Pancreas (tissue), 10 donors: ENCODE measurements at regions not wholly inside any gene's neighbourhood (a gene's known extent, or its start where the extent isn't known, plus 50 kb on each side); places are given as distances from the start of the nearest gene placed in this dataset.

Experiments used
- ATAC-seq, 4 donors: fragments of 200-7000 bp; cut with Tn5 transposase; one replicate each; pipeline versions ENCODE4 v1.8.0 to v1.9.1; 2020; ENCODE audit warnings: mild to moderate bottlenecking in 4 of 4, moderate library complexity in 4 of 4
- DNase-seq, 6 donors: peaks; one replicate each; pipeline ENCODE4 v3.0.0-alpha.2; 2020
- FAIRE-seq: peaks from 2 replicates; lab custom pipeline; 2012; peaks lifted over from hg19 to GRCh38; lab: Jason Lieb, UNC
- H3K27ac ChIP-seq, 4 donors: fragments of 200-600 bp; sonication (generic); 1 replicate in 3 of 4; 2 replicates in 1 of 4; pipeline versions ENCODE4 v1.5.0 to v1.8.0; 2020
- H3K27me3 ChIP-seq, 4 donors: fragments of 200-600 bp; one replicate each; pipeline ENCODE4 v1.8.0; 2021
- H3K36me3 ChIP-seq, 3 donors: fragments of 200-600 bp; sonication (generic) in 1 of 3; one replicate each; pipeline versions ENCODE4 v1.5.0 to v1.8.0; 2020 to 2021
- H3K4me1 ChIP-seq, 3 donors: fragments of 200-600 bp; one replicate each; pipeline ENCODE4 v1.8.0; 2021
- H3K4me3 ChIP-seq, 4 donors: fragments of 200-600 bp; sonication (generic) in 2 of 4; one replicate each; pipeline versions ENCODE4 v1.5.0 to v1.8.0; 2020 to 2021
- H3K9me3 ChIP-seq, 4 donors: fragments of 200-600 bp; one replicate each; pipeline ENCODE4 v1.8.0; 2021
- WGBS, 2 donors: extraction: QIAGEN DNeasy Blood & Tissue Kit; methylation state at CpG; one replicate each; pipeline ENCODE4 v1.1.7; 2013; 5-methylcytosine and 5-hydroxymethylcytosine counted together
- intact Hi-C, 3 donors: fragments of 100-400 bp; cut with DNase I; formaldehyde crosslinking; loops; one replicate each; pipeline versions ENCODE4 v1.11.1 to v1.14.2; 2022
- TF ChIP-seq, protein P1 (sequence below), 4 donors: fragments of 200-600 bp; sonication (generic) in 3 of 4; IDR thresholded peaks; one replicate each; pipeline versions ENCODE4 v1.5.0 to v1.8.0; 2021; ENCODE audit warnings: antibody characterized with exemption in 4 of 4
- donor health status: healthy with polysubstance abuse.
- donor health status: DM: no; HTN: no; CAD: no; lungs with moderate emphysema.
- donor health status: DM: no; HTN: no; CAD: no.
- donor health status: control.
- donor health status: control.
- donor health status: Bipolar disorder and iron deficiency.
- donor health status: DM: yes; HTN: yes; CAD: no.
- donor health status: DM: no; HTN: no; CAD: no.
- donor health status: DM: no; HTN: no; CAD: no.
- donor health status: DM: yes; HTN: yes; CAD: no.

- Histone ChIP-seq H3K9me3 (no peaks in the 10 kb centered on the region), H3K27me3 (no peaks in the 10 kb centered on the region), H3K4me1 (no peaks in the 10 kb centered on the region), H3K27ac (no peak overlapping the region), H3K36me3 (no peaks in the 10 kb centered on the region), H3K4me3 (no peak overlapping the region)
- FAIRE-seq (no peak), DNase-seq (no peak), ATAC-seq (no peak)
- TF ChIP-seq, protein P1, sequence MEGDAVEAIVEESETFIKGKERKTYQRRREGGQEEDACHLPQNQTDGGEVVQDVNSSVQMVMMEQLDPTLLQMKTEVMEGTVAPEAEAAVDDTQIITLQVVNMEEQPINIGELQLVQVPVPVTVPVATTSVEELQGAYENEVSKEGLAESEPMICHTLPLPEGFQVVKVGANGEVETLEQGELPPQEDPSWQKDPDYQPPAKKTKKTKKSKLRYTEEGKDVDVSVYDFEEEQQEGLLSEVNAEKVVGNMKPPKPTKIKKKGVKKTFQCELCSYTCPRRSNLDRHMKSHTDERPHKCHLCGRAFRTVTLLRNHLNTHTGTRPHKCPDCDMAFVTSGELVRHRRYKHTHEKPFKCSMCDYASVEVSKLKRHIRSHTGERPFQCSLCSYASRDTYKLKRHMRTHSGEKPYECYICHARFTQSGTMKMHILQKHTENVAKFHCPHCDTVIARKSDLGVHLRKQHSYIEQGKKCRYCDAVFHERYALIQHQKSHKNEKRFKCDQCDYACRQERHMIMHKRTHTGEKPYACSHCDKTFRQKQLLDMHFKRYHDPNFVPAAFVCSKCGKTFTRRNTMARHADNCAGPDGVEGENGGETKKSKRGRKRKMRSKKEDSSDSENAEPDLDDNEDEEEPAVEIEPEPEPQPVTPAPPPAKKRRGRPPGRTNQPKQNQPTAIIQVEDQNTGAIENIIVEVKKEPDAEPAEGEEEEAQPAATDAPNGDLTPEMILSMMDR (IDR thresholded peaks at IDR 0.05) = no peak
- intact Hi-C loops = no loop called here
- 55 to 72% methylated on average over 5 of the region's 5 CpGs for WGBS, 2 donors
These were observed 645.8 kb downstream of the C6orf118 start for GRCh38 chr6:164663634-164664033.

- TF ChIP-seq, protein P1 (IDR thresholded peaks at IDR 0.05) = no peak
- 50 to 65% methylated on average over 3 of the region's 3 CpGs for WGBS, 2 donors
- Histone ChIP-seq H3K27ac (no peak overlapping the region), H3K4me3 (no peak overlapping the region), H3K9me3 (no peaks in the 10 kb centered on the region), H3K27me3 (no peaks in the 10 kb centered on the region), H3K4me1 (no peaks in the 10 kb centered on the region), H3K36me3 (no peaks in the 10 kb centered on the region)
- ATAC-seq = no peak
- no peak for DNase-seq
- FAIRE-seq = no peak
- intact Hi-C loops = no loop called here
These were observed 647.7 kb downstream of the C6orf118 start for GRCh38 chr6:164661716-164662115.

GRCh38 chr6:164660781-164661180 is 648.6 kb downstream of the C6orf118 start:
- H3K36me3 ChIP-seq = no peaks in the 10 kb centered on the region
- ATAC-seq (no peak), DNase-seq (no peak), FAIRE-seq (no peak)
- H3K4me3 ChIP-seq = no peak overlapping the region
- intact Hi-C loops = no loop called here
- TF ChIP-seq, protein P1 (IDR thresholded peaks at IDR 0.05) = no peak
- H3K27ac ChIP-seq = no peak overlapping the region
- H3K27me3 ChIP-seq = no peaks in the 10 kb centered on the region
- WGBS, 2 donors = 42 to 77% methylated on average over 1 of the region's 1 CpG
- H3K4me1 ChIP-seq = no peaks in the 10 kb centered on the region
- H3K9me3 ChIP-seq = no peaks in the 10 kb centered on the region

DNA sequence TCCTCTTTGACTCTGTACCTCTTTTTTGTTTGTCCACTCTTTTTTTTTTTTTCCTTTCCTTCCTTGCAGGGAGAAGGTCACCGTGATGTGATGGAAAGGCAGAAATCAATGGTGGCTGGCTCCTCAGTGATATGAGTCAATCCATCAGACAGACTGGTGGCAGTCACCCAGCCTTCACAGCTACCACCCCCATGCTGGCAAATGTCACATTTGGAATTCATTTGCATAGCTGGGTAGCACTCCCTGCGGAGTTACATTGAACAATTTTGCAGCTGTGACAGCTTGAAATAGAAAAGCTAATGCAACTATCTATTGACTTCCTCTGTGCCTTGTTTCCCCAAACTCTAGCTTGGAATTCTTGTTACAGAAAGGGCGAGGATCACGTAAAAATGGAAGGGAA is 668.4 kb downstream of the C6orf118 start:
- H3K4me1 ChIP-seq = no peaks in the 10 kb centered on the region
- WGBS, 2 donors = 54 to 57% methylated on average over 4 of the region's 4 CpGs
- H3K9me3 ChIP-seq = peaks cover 0 to 2% (median 0%) of the 10 kb centered on the region in 4 donors
- no peaks in the 10 kb centered on the region for H3K27me3 ChIP-seq
- FAIRE-seq (no peak), ATAC-seq (no peak), DNase-seq (no peak)
- H3K27ac ChIP-seq = no peak overlapping the region
- H3K36me3 ChIP-seq = no peaks in the 10 kb centered on the region
- intact Hi-C loops = no loop called here
- H3K4me3 ChIP-seq = no peak overlapping the region
- TF ChIP-seq, protein P1 (IDR thresholded peaks at IDR 0.05) = no peak

GRCh38 chr6:164628302-164628931 is 681.0 kb downstream of the C6orf118 start:
- ATAC-seq = no peak
- DNase-seq = no peak
- Histone ChIP-seq H3K4me1 (no peaks in the 10 kb centered on the region), H3K27me3 (no peaks in the 10 kb centered on the region), H3K9me3 (peaks cover 0 to 3% (median 0%) of the 10 kb centered on the region in 4 donors), H3K27ac (no peak overlapping the region), H3K4me3 (no peak overlapping the region), H3K36me3 (no peaks in the 10 kb centered on the region)
- 74 to 83% methylated on average over 2 of the region's 2 CpGs for WGBS, 2 donors
- TF ChIP-seq, protein P1 (IDR thresholded peaks at IDR 0.05) = no peak
- intact Hi-C loops = no loop called here
- FAIRE-seq = no peak
